Stomach (tissue), 8 donors: ENCODE measurements at regions not wholly inside any gene's neighbourhood (a gene's known extent, or its start where the extent isn't known, plus 50 kb on each side); places are given as distances from the start of the nearest gene placed in this dataset.

Experiments
- DNase-seq, 2 donors: peaks; one replicate each; pipeline versions ENCODE4 v3.0.0 to v3.0.0-alpha.2; 2013 to 2019
- H3K27ac ChIP-seq, 5 donors: fragments of 200-600 bp in 4 of 5; sonication (generic) in 4 of 5; one replicate each; pipeline ENCODE4 v1.5.1; 2013 to 2019; ENCODE audit warnings: mild to moderate bottlenecking in 1 of 5, moderate library complexity in 1 of 5
- H3K27me3 ChIP-seq, 3 donors: fragments of 200-600 bp; sonication (generic); one replicate each; pipeline ENCODE4 v1.5.1; 2017 to 2019; ENCODE audit warnings: mixed run types in 1 of 3
- H3K36me3 ChIP-seq, 4 donors: fragments of 200-600 bp; sonication (generic); 1 replicate in 3 of 4; 2 replicates in 1 of 4; pipeline ENCODE4 v1.5.1; 2016 to 2019
- H3K4me1 ChIP-seq, 4 donors: fragments of 200-600 bp; sonication (generic); one replicate each; pipeline ENCODE4 v1.5.1; 2016 to 2019
- H3K4me3 ChIP-seq, 4 donors: fragments of 200-600 bp; sonication (generic) in 3 of 4; one replicate each; pipeline ENCODE4 v1.5.1; 2016 to 2019; ENCODE audit warnings: mild to moderate bottlenecking in 1 of 4
- H3K9me3 ChIP-seq, 4 donors: fragments of 200-600 bp; sonication (generic); one replicate each; pipeline ENCODE4 v1.5.1; 2016 to 2019
- EP300 ChIP-seq: sonication (generic); formaldehyde crosslinking; IDR thresholded peaks from one replicate; pipeline ENCODE4 v1.6.1; 2017; ENCODE audit warnings: antibody characterized with exemption
- POLR2A ChIP-seq, 4 donors: fragments of 450-650 bp; IDR thresholded peaks; one replicate each; pipeline ENCODE4 v1.6.1; 2016; ENCODE audit warnings: antibody characterized with exemption in 4 of 4, control low read depth in 2 of 4, mild to moderate bottlenecking in 1 of 4, moderate library complexity in 1 of 4
- POLR2AphosphoS5 ChIP-seq, 3 donors: sonication (generic); formaldehyde crosslinking; IDR thresholded peaks; one replicate each; pipeline ENCODE4 v1.6.1; 2016; ENCODE audit warnings: antibody characterized with exemption in 3 of 3
- WGBS, 5 donors: extraction: QIAGEN DNeasy Blood & Tissue Kit in 3 of 5; methylation state at CpG; one replicate each; pipeline versions ENCODE4 v1.1.5 to v1.1.7; 2013 to 2018; 5-methylcytosine and 5-hydroxymethylcytosine counted together
- intact Hi-C: fragments of 100-400 bp; cut with DNase I; formaldehyde crosslinking; loops from one replicate; pipeline ENCODE4 v1.15.1; 2023; ENCODE audit warnings: low total_unique reads
- TF ChIP-seq, protein P1 (sequence below), 7 experiments: fragments of 450-650 bp in 4 of 7; fragments of 200-600 bp in 3 of 7; sonication (generic) in 3 of 7; IDR thresholded peaks; one replicate each; pipeline ENCODE4 v1.5.1; 2016 to 2019; ENCODE audit warnings: antibody characterized with exemption in 7 of 7, control low read depth in 2 of 7, mild to moderate bottlenecking in 1 of 7
- donor health status: healthy with polysubstance abuse.
- donor health status: Bipolar disorder and iron deficiency.
- donor health status: healthy.

DNA sequence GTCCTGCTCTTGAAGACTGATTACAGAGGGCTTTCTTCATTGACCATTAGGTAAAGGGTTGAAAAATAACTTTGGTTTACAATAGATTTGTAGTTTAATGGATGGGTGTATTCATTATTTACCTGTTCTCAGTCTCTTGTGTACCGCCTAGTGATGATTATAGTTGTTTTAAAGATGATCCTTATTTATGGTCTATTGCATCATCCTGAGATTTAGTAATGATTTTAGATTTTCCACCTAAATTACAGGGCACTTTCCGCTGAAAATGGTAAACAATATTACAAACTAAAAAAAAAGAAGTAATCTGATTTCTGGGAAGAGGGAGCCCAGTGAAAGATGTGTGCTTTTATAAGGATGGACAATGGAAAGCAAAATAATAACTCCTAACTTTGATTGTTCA is 78.4 kb upstream of the TMEM33 start:
- H3K9me3 ChIP-seq = no peaks in the 10 kb centered on the region
- H3K36me3 ChIP-seq = no peaks in the 10 kb centered on the region
- peaks cover 0 to 59% (median 0%) of the 10 kb centered on the region in 3 donors for H3K27me3 ChIP-seq
- H3K27ac ChIP-seq = no peak overlapping the region
- no peaks in the 10 kb centered on the region for H3K4me1 ChIP-seq
- DNase-seq = no peak
- WGBS, 5 donors = 85 to 92% (median 87%) methylated on average over 2 of the region's 2 CpGs
- no peak for TF ChIP-seq POLR2AphosphoS5 (IDR thresholded peaks at IDR 0.05)
- TF ChIP-seq, protein P1, sequence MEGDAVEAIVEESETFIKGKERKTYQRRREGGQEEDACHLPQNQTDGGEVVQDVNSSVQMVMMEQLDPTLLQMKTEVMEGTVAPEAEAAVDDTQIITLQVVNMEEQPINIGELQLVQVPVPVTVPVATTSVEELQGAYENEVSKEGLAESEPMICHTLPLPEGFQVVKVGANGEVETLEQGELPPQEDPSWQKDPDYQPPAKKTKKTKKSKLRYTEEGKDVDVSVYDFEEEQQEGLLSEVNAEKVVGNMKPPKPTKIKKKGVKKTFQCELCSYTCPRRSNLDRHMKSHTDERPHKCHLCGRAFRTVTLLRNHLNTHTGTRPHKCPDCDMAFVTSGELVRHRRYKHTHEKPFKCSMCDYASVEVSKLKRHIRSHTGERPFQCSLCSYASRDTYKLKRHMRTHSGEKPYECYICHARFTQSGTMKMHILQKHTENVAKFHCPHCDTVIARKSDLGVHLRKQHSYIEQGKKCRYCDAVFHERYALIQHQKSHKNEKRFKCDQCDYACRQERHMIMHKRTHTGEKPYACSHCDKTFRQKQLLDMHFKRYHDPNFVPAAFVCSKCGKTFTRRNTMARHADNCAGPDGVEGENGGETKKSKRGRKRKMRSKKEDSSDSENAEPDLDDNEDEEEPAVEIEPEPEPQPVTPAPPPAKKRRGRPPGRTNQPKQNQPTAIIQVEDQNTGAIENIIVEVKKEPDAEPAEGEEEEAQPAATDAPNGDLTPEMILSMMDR (IDR thresholded peaks at IDR 0.05) = no peak
- TF ChIP-seq EP300 = no peak
- TF ChIP-seq POLR2A (IDR thresholded peaks at IDR 0.05) = no peak
- no peak overlapping the region for H3K4me3 ChIP-seq
- intact Hi-C loops = no loop called here

DNA sequence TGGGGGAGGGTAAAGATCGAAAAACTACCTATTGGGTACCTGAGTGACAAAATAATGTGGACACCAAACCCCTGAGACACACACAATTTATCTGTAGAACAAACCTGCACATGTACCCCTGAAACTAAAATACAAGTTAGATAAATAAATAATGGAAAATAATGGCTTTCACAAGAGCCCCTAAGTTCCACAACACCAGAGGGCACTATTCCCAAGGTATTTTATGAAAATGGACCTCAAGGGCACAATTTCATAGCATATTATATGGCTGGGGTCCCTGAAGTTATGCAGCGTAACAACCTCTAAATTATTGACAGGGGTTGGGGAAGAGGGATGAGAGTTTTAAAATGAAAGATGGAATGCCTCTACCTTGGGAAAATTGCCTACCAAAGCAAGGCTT is 81.3 kb upstream of the TMEM33 start:
- intact Hi-C loops = no loop called here
- H3K9me3 ChIP-seq = no peaks in the 10 kb centered on the region
- 69 to 88% (median 83%) methylated on average over 2 of the region's 2 CpGs for WGBS, 5 donors
- TF ChIP-seq, protein P1 (IDR thresholded peaks at IDR 0.05) = no peak
- H3K27ac ChIP-seq = no peak overlapping the region
- H3K36me3 ChIP-seq = no peaks in the 10 kb centered on the region
- no peaks in the 10 kb centered on the region for H3K4me1 ChIP-seq
- no peak overlapping the region for H3K4me3 ChIP-seq
- DNase-seq = no peak
- H3K27me3 ChIP-seq = peaks cover 0 to 46% (median 0%) of the 10 kb centered on the region in 3 donors

DNA sequence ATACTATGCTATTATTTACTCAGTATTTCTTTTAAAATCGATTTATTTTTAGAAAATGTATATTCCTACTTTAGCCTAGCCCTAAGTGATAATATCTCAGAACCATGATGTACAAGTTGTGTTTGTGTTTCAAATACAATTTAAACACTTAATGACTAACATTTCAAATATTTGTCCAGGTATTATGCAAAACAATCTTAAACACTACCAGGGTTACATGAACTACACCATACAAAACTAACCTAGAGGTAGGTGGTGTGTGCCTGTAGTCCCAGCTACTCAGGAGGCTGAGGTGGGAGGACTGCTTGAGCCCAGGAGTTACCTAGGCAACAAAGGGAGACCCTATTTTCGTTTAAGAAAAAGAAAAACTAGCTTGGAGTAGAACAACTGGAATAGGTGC is 83.0 kb upstream of the TMEM33 start:
- no peaks in the 10 kb centered on the region for H3K9me3 ChIP-seq
- TF ChIP-seq POLR2AphosphoS5 (IDR thresholded peaks at IDR 0.05) (no peak), POLR2A (IDR thresholded peaks at IDR 0.05) (no peak), EP300 (no peak)
- TF ChIP-seq, protein P1 (IDR thresholded peaks at IDR 0.05) = no peak
- H3K4me3 ChIP-seq = no peak overlapping the region
- WGBS, 5 donors = 45 to 56% (median 51%) methylated on average over 2 of the region's 2 CpGs
- no peaks in the 10 kb centered on the region for H3K4me1 ChIP-seq
- no peaks in the 10 kb centered on the region for H3K36me3 ChIP-seq
- intact Hi-C loops = no loop called here
- no peak for DNase-seq
- peaks cover 0 to 33% (median 0%) of the 10 kb centered on the region in 3 donors for H3K27me3 ChIP-seq
- H3K27ac ChIP-seq = no peak overlapping the region

DNA sequence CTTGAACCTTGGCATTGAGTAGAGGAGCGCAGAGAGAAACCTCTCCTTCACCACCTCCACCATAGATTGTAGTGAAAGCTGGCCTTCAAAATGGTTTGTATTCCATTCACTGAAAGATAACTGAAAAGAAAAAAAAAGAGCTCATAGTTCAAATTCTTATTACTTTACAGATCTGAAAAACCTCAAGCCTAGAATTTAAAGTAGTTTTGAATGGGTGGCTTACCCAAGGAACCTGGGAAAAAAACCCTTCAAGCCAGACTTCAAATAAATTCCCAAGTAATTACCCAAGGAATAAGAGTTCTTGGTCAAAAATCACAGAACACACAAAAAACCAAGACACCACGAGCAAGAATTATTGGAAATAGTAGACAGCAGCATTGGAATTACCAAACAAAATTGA is 83.6 kb upstream of the TMEM33 start:
- Histone ChIP-seq H3K4me1 (no peaks in the 10 kb centered on the region), H3K27ac (no peak overlapping the region), H3K4me3 (no peak overlapping the region), H3K9me3 (no peaks in the 10 kb centered on the region), H3K36me3 (no peaks in the 10 kb centered on the region), H3K27me3 (peaks cover 0 to 27% (median 0%) of the 10 kb centered on the region in 3 donors)
- TF ChIP-seq, protein P1 (IDR thresholded peaks at IDR 0.05) = no peak
- TF ChIP-seq POLR2A (IDR thresholded peaks at IDR 0.05) = no peak
- 71 to 77% (median 74%) methylated on average over 2 of the region's 2 CpGs for WGBS, 5 donors
- intact Hi-C loops = no loop called here
- no peak for DNase-seq

DNA sequence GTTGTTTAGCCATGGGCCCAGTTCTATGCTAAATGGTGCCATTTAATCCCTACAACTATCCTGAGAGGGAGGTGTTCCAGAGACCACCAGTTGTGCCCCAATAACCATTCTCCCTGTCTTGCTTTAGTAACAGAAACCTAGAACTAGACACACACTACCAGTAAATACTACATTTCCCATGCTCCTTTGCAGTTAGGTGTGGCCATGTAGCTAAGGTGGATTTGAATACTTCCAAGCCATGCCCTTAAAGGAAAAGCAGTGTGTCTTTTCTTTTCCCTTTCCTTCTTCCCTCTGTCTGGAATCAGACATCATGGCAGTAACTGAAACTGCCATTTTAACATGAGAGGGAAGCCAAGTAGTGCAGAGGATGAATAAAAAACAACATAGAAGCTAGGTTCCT is 90.9 kb upstream of the TMEM33 start:
- Histone ChIP-seq H3K4me1 (no peaks in the 10 kb centered on the region), H3K9me3 (peaks cover 0 to 3% (median 0%) of the 10 kb centered on the region in 4 donors), H3K27me3 (peaks cover 0 to 21% (median 0%) of the 10 kb centered on the region in 3 donors), H3K36me3 (no peaks in the 10 kb centered on the region), H3K27ac (no peak overlapping the region), H3K4me3 (no peak overlapping the region)
- intact Hi-C loops = no loop called here
- DNase-seq = no peak
- TF ChIP-seq EP300 (no peak), POLR2AphosphoS5 (IDR thresholded peaks at IDR 0.05) (no peak), POLR2A (IDR thresholded peaks at IDR 0.05) (no peak)
- TF ChIP-seq, protein P1 (IDR thresholded peaks at IDR 0.05) = no peak
